Neural progenitor cell (in vitro differentiated cells): ENCODE measurements at regions not wholly inside any gene's neighbourhood (a gene's known extent, or its start where the extent isn't known, plus 50 kb on each side); places are given as distances from the start of the nearest gene placed in this dataset.

ENCODE experiments used
- DNase-seq: peaks from one replicate; pipeline ENCODE4 v3.0.0-alpha.2; 2016; ENCODE audit warnings: low spot score
- H2AFZ ChIP-seq: fragments of 200-600 bp; sonication (generic); replicated peaks from 2 replicates; pipeline ENCODE4 v1.6.1; 2016; ENCODE audit warnings: antibody characterized with exemption
- H3F3A ChIP-seq: fragments of 200-600 bp; sonication (generic); 2 replicates; pipeline ENCODE4 v1.6.1; 2016; ENCODE audit warnings: antibody characterized with exemption, low read depth
- H3K27ac ChIP-seq: fragments of 200-600 bp; sonication (generic); 2 replicates; pipeline ENCODE4 v1.5.1; 2016; ENCODE audit warnings: mild to moderate bottlenecking
- H3K27me3 ChIP-seq: fragments of 200-600 bp; sonication (generic); 2 replicates; pipeline ENCODE4 v1.6.1; 2016; ENCODE audit warnings: mild to moderate bottlenecking, moderate library complexity
- H3K36me3 ChIP-seq: fragments of 200-600 bp; sonication (generic); 2 replicates; pipeline ENCODE4 v1.5.1; 2016
- H3K4me1 ChIP-seq: fragments of 200-600 bp; sonication (generic); 2 replicates; pipeline ENCODE4 v1.6.1; 2016; ENCODE audit warnings: mixed run types
- H3K4me2 ChIP-seq: fragments of 200-600 bp; sonication (generic); 2 replicates; pipeline ENCODE4 v1.6.1; 2016
- H3K4me3 ChIP-seq: fragments of 200-600 bp; sonication (generic); 2 replicates; pipeline ENCODE4 v1.5.1; 2016
- H3K79me2 ChIP-seq: fragments of 200-600 bp; sonication (generic); 2 replicates; pipeline ENCODE4 v1.6.1; 2016; ENCODE audit warnings: low read depth
- H3K9ac ChIP-seq: fragments of 200-600 bp; sonication (generic); 2 replicates; pipeline ENCODE4 v1.6.1; 2016
- H3K9me3 ChIP-seq: fragments of 200-600 bp; sonication (generic); 2 replicates; pipeline ENCODE4 v1.5.1; 2016; ENCODE audit warnings: low read depth
- H4K20me1 ChIP-seq: fragments of 200-600 bp; sonication (generic); 2 replicates; pipeline ENCODE4 v1.6.1; 2016; ENCODE audit warnings: low read depth
- H3K27ac Mint-ChIP-seq: 3 replicates; pipeline ENCODE4 v1.8.0; 2021; ENCODE audit warnings: mixed read lengths
- H3K27me3 Mint-ChIP-seq: 2 replicates; pipeline ENCODE4 v1.8.0; 2022; ENCODE audit warnings: low read depth, mild to moderate bottlenecking, inconsistent platforms, moderate library complexity, mixed read lengths; ENCODE audit not compliant: insufficient read depth
- H3K36me3 Mint-ChIP-seq: 3 replicates; pipeline ENCODE4 v1.8.0; 2021; ENCODE audit warnings: mixed read lengths
- H3K4me1 Mint-ChIP-seq: 3 replicates; pipeline ENCODE4 v1.8.0; 2021; ENCODE audit warnings: mixed read lengths
- H3K4me3 Mint-ChIP-seq: 3 replicates; pipeline ENCODE4 v1.8.0; 2021; ENCODE audit warnings: mild to moderate bottlenecking, moderate library complexity, mixed read lengths
- H3K9me3 Mint-ChIP-seq: 3 replicates; pipeline ENCODE4 v1.8.0; 2020; ENCODE audit warnings: mixed read lengths
- CTCF ChIP-seq: fragments of 200-600 bp; sonication (generic); IDR thresholded peaks from 2 replicates; pipeline ENCODE4 v1.5.1; 2017; ENCODE audit warnings: antibody characterized with exemption, mild to moderate bottlenecking
- EZH2 ChIP-seq: fragments of 200-600 bp; sonication (generic); IDR thresholded peaks from 2 replicates; pipeline ENCODE4 v1.6.1; 2017; ENCODE audit warnings: antibody characterized with exemption, mild to moderate bottlenecking, moderate library complexity
- EZH2phosphoT487 ChIP-seq: fragments of 200-600 bp; sonication (generic); IDR thresholded peaks from 2 replicates; pipeline ENCODE4 v1.6.1; 2017; ENCODE audit warnings: antibody characterized with exemption

GRCh38 chr17:79435962-79436361 lies 174.9 kb downstream of the RBFOX3 start:
- Histone ChIP-seq H3K36me3 (no peaks in the 10 kb centered on the region), H3K27me3 (no peaks in the 10 kb centered on the region), H4K20me1 (no peaks in the 10 kb centered on the region), H3K79me2 (no peaks in the 10 kb centered on the region), H3K9ac (no peak overlapping the region), H3K9me3 (no peaks in the 10 kb centered on the region), H3K4me1 (peaks cover 7% of the 10 kb centered on the region), H3K4me3 (no peak overlapping the region), H3K27ac (no peak overlapping the region), H3K4me2 (no peak overlapping the region), H2AFZ (no peak overlapping the region), H3F3A (no peaks in the 10 kb centered on the region)
- no peak overlapping the region for H3K4me3 Mint-ChIP-seq
- H3K27ac Mint-ChIP-seq, result peak overlapping the region; percentile 31
- DNase-seq, result no peak
- H3K4me1 Mint-ChIP-seq, result peaks cover 2% of the 10 kb centered on the region
- no peaks in the 10 kb centered on the region for H3K27me3 Mint-ChIP-seq
- H3K9me3 Mint-ChIP-seq, result peaks cover 2% of the 10 kb centered on the region
- TF ChIP-seq EZH2phosphoT487 (no peak), EZH2 (no peak), CTCF (no peak)
- no peaks in the 10 kb centered on the region for H3K36me3 Mint-ChIP-seq

GRCh38 chr17:79435296-79435695 lies 175.6 kb downstream of the RBFOX3 start:
- H3K4me3 ChIP-seq, result no peak overlapping the region
- H3K27me3 ChIP-seq, result no peaks in the 10 kb centered on the region
- H3F3A ChIP-seq, result no peaks in the 10 kb centered on the region
- no peaks in the 10 kb centered on the region for H3K36me3 Mint-ChIP-seq
- H2AFZ ChIP-seq, result no peak overlapping the region
- peaks cover 2% of the 10 kb centered on the region for H3K9me3 Mint-ChIP-seq
- no peak overlapping the region for H3K27ac Mint-ChIP-seq
- TF ChIP-seq EZH2 (no peak), EZH2phosphoT487 (no peak), CTCF (no peak)
- no peaks in the 10 kb centered on the region for H4K20me1 ChIP-seq
- H3K9ac ChIP-seq, result no peak overlapping the region
- no peaks in the 10 kb centered on the region for H3K9me3 ChIP-seq
- no peak overlapping the region for H3K4me3 Mint-ChIP-seq
- no peak for DNase-seq
- no peaks in the 10 kb centered on the region for H3K27me3 Mint-ChIP-seq
- no peaks in the 10 kb centered on the region for H3K36me3 ChIP-seq
- H3K79me2 ChIP-seq, result no peaks in the 10 kb centered on the region
- H3K4me1 Mint-ChIP-seq, result peaks cover 2% of the 10 kb centered on the region
- H3K27ac ChIP-seq, result no peak overlapping the region
- H3K4me1 ChIP-seq, result peaks cover 7% of the 10 kb centered on the region
- H3K4me2 ChIP-seq, result no peak overlapping the region

- Histone ChIP-seq H3K9ac (no peak overlapping the region), H3K79me2 (no peaks in the 10 kb centered on the region), H3K36me3 (no peaks in the 10 kb centered on the region), H3K4me2 (no peak overlapping the region), H2AFZ (no peak overlapping the region), H3F3A (no peaks in the 10 kb centered on the region), H3K27me3 (no peaks in the 10 kb centered on the region), H3K9me3 (no peaks in the 10 kb centered on the region), H3K27ac (no peak overlapping the region), H3K4me1 (peaks cover 7% of the 10 kb centered on the region), H4K20me1 (no peaks in the 10 kb centered on the region), H3K4me3 (no peak overlapping the region)
- Mint-ChIP-seq H3K4me3 (no peak overlapping the region), H3K27ac (no peak overlapping the region), H3K4me1 (peaks cover 4% of the 10 kb centered on the region), H3K9me3 (peaks cover 2% of the 10 kb centered on the region), H3K27me3 (peaks cover 3% of the 10 kb centered on the region), H3K36me3 (no peaks in the 10 kb centered on the region)
- TF ChIP-seq CTCF (no peak), EZH2 (no peak), EZH2phosphoT487 (no peak)
- DNase-seq, result no peak
Measured at GRCh38 chr17:79434215-79434614, 176.6 kb downstream of the RBFOX3 start.
